ENCODE measurements at regions not wholly inside any gene's neighbourhood (a gene's known extent, or its start where the extent isn't known, plus 50 kb on each side); places are given as distances from the start of the nearest gene placed in this dataset.

- no peak overlapping the region for H4K5ac ChIP-seq (ENCODE audit: insufficient read length, low read depth, low read length)
- no peak overlapping the region for H2BK20ac ChIP-seq (ENCODE audit: low read depth, low read length, poor library complexity, severe bottlenecking)
- no peak overlapping the region for H3K9ac ChIP-seq (ENCODE audit: extremely low read depth, insufficient read length, low read length)
- no peaks in the 10 kb centered on the region for H3K27me3 ChIP-seq (ENCODE audit: insufficient read depth, low read length)
- H3K4me1 ChIP-seq (ENCODE audit: insufficient read depth, low read length): no peaks in the 10 kb centered on the region; the same call in 1 of the 2 replicates
- no peaks in the 10 kb centered on the region; a peak in 1 of 5 replicates for H3K9me3 Mint-ChIP-seq
- H3T11ph ChIP-seq (ENCODE audit: low read length): no peak overlapping the region
- H3K27ac ChIP-seq (ENCODE audit: insufficient read length, low read depth, low read length): no peak overlapping the region
- no peaks in the 10 kb centered on the region for H4K20me1 ChIP-seq (ENCODE audit: control insufficient read depth, insufficient read depth, insufficient read length)
- no peak overlapping the region for H2AK5ac ChIP-seq (ENCODE audit: insufficient read length, low read length)
- H3K4me3 Mint-ChIP-seq: no peak overlapping the region
- no peak overlapping the region for H2BK15ac ChIP-seq (ENCODE audit: low read depth, low read length)
- H3K27ac Mint-ChIP-seq: no peak overlapping the region; a peak in 1 of 7 replicates
- no peak overlapping the region for H3K4ac ChIP-seq (ENCODE audit: low read depth, low read length)
- no peak for TF ChIP-seq CTCF (conservative IDR thresholded peaks at IDR 0.05)
- no peaks in the 10 kb centered on the region for H3K9me3 ChIP-seq (ENCODE audit: control insufficient read depth, low read depth, low read length)
- no peak overlapping the region for H3K18ac ChIP-seq (ENCODE audit: insufficient read length, low read depth, low read length)
- H4K91ac ChIP-seq (ENCODE audit: insufficient read length, low read depth, low read length): no peak overlapping the region
- H3K23me2 ChIP-seq (ENCODE audit: insufficient read length, low read depth, low read length, poor library complexity, severe bottlenecking): no peaks in the 10 kb centered on the region
- H4K8ac ChIP-seq (replicated peaks; ENCODE audit: insufficient read length, low read depth, low read length): no peak overlapping the region
- H3K4me1 Mint-ChIP-seq: peaks cover 12 to 18% of the 10 kb centered on the region in 2 experiments
- H3K79me1 ChIP-seq (ENCODE audit: insufficient read depth, low read depth, low read length, poor library complexity, severe bottlenecking): no peaks in the 10 kb centered on the region
- no peak overlapping the region for H3K23ac ChIP-seq (ENCODE audit: insufficient read length, low read depth, low read length)
- no peak overlapping the region for H2BK5ac ChIP-seq (ENCODE audit: insufficient read length, low read length)
- no peak overlapping the region for H2BK120ac ChIP-seq (ENCODE audit: low read depth, low read length, poor library complexity, severe bottlenecking)
- H3K4me2 ChIP-seq (ENCODE audit: insufficient read depth, insufficient read length, low read length): no peak overlapping the region
- H2AFZ ChIP-seq (ENCODE audit: low read length): no peak overlapping the region
- no peak overlapping the region for H3K14ac ChIP-seq (ENCODE audit: insufficient read depth, low read length)
- no CpG with 5 or more reads among the region's 4 CpGs for WGBS (ENCODE audit: extremely low coverage, insufficient read length, low lambda C conversion rate)
- no peak overlapping the region for H3K56ac ChIP-seq (ENCODE audit: insufficient read length, low read depth, low read length)
- no peak overlapping the region for H2BK12ac ChIP-seq (ENCODE audit: insufficient read length, low read depth, low read length)
- DNase-seq: no peak
- H3K79me2 ChIP-seq (ENCODE audit: insufficient read depth, low read length): no peaks in the 10 kb centered on the region
- H3K27me3 Mint-ChIP-seq (ENCODE audit: low read depth): no peaks in the 10 kb centered on the region
- no peaks in the 10 kb centered on the region; a peak in 1 of 7 replicates for H3K36me3 Mint-ChIP-seq (ENCODE audit: insufficient read depth in 1 of 3, low read depth in 3 of 3)
These were observed 218.0 kb downstream of the IRS1 start for GRCh38 chr2:226581661-226582060.

All from H9 (cell line).